ENCODE measurements at regions not wholly inside any gene's neighbourhood (a gene's known extent, or its start where the extent isn't known, plus 50 kb on each side); places are given as distances from the start of the nearest gene placed in this dataset.

GRCh38 chr7:33661430-33662160 is 243.7 kb upstream of the BMPER start:
- no peak for DNase-seq

- no peak for DNase-seq
These were observed 238.8 kb upstream of the BMPER start for GRCh38 chr7:33666531-33666930.

GRCh38 chr7:33667196-33667595 is 238.1 kb upstream of the BMPER start:
- no peak for DNase-seq

GRCh38 chr7:33669251-33669670 is 236.1 kb upstream of the BMPER start:
- no peak for DNase-seq

- DNase-seq, result no peak
These were observed 233.6 kb upstream of the BMPER start for GRCh38 chr7:33671531-33672262.

- no peak for DNase-seq
These were observed 232.2 kb upstream of the BMPER start for GRCh38 chr7:33673029-33673700.

GRCh38 chr7:33674804-33675411 is 230.4 kb upstream of the BMPER start:
- DNase-seq, result no peak

GRCh38 chr7:33677556-33677955 is 227.8 kb upstream of the BMPER start:
- no peak for DNase-seq

- no peak for DNase-seq
These were observed 226.6 kb upstream of the BMPER start for GRCh38 chr7:33678569-33679335.

GRCh38 chr7:33680682-33681081 is 224.7 kb upstream of the BMPER start:
- no peak for DNase-seq

GRCh38 chr7:33685503-33685902 is 219.8 kb upstream of the BMPER start:
- no peak for DNase-seq

GRCh38 chr7:33685981-33686683 is 219.2 kb upstream of the BMPER start:
- DNase-seq, result no peak

- DNase-seq, result no peak
These were observed 217.7 kb upstream of the BMPER start for GRCh38 chr7:33687625-33688024.

- no peak for DNase-seq
These were observed 214.2 kb upstream of the BMPER start for GRCh38 chr7:33691180-33691579.

GRCh38 chr7:33692956-33693355 is 212.4 kb upstream of the BMPER start:
- no peak for DNase-seq

- no peak for DNase-seq
These were observed 211.3 kb upstream of the BMPER start for GRCh38 chr7:33694006-33694405.

GRCh38 chr7:33697616-33698015 is 207.7 kb upstream of the BMPER start:
- DNase-seq, result no peak

- no peak for DNase-seq
These were observed 207.3 kb upstream of the BMPER start for GRCh38 chr7:33698041-33698440.

GRCh38 chr7:33698692-33699128 is 206.6 kb upstream of the BMPER start:
- no peak for DNase-seq

GRCh38 chr7:33700001-33700899 is 205.1 kb upstream of the BMPER start:
- no peak for DNase-seq

- DNase-seq, result no peak
These were observed 204.1 kb upstream of the BMPER start for GRCh38 chr7:33701189-33701740.

Measured in activated CD4-positive, alpha-beta T cell treated with anti-CD3 and anti-CD28 coated beads, Interleukin-2, amount 50 U/mL, for 48 hours (primary cell).